NCI-H524 treated with DMSO at 0.1 percent for 48 hours (cell line): ENCODE measurements at regions not wholly inside any gene's neighbourhood (a gene's known extent, or its start where the extent isn't known, plus 50 kb on each side); places are given as distances from the start of the nearest gene placed in this dataset.
"Not testable (repeated sequence)": the region's sequence is repeated elsewhere in the genome, so short reads cannot be mapped to it uniquely, and the experiment has no call there.

Experiments used
- DNase-seq: peaks from one replicate; lab custom pipeline; 2025; lab: John Stamatoyannopoulos, UW

- DNase-seq: no peak
Observed at GRCh38 chr12:9337656-9338055, 129.5 kb upstream of the PZP start.

DNA sequence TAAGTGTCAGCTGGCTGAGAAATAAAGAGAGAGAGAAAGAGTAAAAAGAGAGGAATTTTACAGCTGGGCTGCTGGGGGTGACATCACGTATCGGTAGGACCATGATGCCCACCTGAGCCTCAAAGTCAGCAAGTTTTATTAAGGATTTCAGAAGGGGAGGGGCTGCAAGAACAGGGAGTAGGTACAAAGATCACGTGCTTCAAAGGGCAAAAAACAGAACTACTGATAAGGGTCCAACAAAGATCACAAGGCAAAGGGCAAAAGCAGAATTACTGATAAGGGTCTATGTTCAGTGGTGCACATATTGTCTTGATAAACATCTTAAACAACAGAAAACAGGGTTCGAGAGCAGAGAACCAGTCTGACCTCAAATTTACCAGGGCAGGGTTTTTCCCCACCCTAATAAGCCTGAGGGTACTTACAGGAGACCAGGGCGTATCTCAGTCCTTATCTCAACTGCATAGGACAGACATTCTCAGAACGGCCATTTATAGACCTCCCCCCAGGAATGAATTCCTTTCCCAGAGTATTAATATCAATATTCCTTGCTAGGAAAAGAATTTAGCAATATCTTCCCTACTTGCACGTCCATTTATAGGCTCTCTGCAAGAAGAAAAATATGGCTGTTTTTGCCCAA is 128.3 kb upstream of the PZP start:
- not testable (repeated sequence) for DNase-seq

GRCh38 chr12:9335867-9336266 is 127.7 kb upstream of the PZP start:
- DNase-seq: no peak

DNA sequence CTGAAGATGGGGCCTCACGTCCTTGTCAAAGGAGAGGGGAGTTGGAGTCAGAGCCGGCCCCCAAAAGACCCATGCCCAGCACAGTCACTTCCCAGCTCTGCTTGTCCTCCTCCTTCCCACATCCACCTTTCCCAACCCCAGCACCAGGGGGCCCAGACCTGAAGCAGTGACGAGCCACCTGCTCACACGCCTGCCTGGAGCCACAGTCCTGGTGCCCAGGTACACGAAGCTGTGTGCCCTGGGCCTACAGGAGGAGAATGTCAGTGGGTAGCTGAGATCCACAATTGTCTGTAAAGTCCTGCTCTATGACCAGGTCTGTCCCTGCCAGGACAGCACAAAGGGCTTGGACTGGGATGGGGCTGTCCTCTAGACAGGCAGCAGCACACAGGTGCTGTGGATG is 126.8 kb upstream of the PZP start:
- DNase-seq: no peak

GRCh38 chr12:9334041-9334692 is 126.0 kb upstream of the PZP start:
- DNase-seq: no peak

- no peak for DNase-seq
Observed at GRCh38 chr12:9333161-9333560, 125.0 kb upstream of the PZP start.

DNA sequence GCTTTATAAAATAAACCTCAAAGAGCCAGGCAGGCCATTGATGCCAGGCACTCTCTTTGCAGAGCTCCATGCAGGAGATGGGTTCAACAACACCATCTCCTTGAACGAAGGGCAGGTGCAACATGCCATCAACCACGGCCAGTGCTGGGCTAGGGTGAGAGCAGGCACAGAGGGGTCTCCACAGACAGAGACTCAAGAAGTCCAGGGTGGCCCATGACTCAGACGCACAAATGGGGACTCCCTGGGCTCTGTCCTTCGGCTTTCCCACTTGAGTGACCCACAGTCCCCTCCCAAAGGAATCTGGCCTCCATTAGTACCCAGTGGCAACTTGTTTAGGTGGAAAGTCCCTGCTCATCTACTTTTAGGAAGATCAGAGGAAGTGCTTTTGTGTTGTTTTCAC is 124.4 kb upstream of the PZP start:
- DNase-seq: no peak

DNA sequence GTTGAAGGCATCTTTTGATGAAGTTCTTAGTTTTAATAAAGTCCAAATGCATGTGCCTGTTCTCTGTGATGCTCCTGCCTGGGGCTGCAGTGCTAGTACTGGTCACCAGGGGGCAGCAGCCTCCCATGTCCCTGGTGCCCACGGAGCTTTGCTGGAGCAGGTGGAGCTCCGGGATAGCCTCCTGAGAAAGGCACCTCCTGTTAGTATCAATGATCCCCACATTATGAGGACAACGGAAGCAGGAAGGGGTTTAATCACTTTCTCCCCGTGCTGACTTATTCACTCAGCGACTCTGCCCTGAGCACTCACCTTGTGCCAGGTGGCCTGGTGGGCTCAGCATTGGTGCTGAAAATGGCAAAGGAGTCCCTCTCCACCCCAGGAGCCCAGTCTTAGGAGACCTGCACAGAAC is 123.0 kb upstream of the PZP start:
- no peak for DNase-seq

- no peak for DNase-seq
Observed at GRCh38 chr12:9329019-9329418, 120.8 kb upstream of the PZP start.

GRCh38 chr12:9328065-9328464 is 119.9 kb upstream of the PZP start:
- DNase-seq: no peak

- DNase-seq: no peak
Observed at GRCh38 chr12:9327320-9327719, 119.1 kb upstream of the PZP start.

DNA sequence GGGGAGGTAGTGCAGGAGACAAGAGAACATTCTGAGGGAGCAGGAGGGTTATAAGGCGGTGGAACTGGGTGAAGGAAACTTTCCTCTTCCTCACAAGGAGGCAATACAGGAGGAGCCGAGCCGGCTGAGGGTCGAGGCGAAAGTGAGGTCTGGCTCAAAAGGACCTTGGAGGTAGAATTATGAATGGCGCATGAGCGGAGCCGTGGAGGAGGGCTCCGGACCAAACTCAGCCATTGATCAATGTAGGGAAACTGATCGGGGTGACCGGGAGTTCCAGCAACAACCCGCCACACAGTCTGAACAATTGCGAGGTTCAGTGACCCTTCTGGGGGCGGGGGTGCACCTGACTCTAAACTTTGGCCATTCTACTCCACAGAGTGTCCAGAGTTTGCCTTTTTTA is 118.7 kb upstream of the PZP start:
- DNase-seq: not testable (repeated sequence)

DNA sequence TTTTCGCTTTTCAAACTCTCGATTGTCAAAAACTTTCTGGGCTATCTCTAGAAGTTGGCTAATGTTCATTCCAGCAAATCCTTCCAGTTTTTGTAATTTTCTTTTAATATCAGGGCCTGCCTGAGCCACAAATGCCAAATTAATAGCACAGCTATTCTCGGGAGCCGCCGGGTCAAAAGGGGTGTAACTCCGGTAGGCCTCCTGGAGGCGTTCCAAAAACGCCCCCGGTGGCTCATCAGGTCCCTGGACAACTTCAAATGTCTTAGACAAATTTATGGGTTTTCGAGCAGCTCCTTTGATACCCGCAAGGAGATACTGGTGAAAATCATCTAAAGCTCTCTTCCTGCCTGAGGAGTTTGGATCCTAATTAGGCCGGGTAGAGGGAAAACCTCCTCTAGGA is 117.9 kb upstream of the PZP start:
- no peak for DNase-seq

DNA sequence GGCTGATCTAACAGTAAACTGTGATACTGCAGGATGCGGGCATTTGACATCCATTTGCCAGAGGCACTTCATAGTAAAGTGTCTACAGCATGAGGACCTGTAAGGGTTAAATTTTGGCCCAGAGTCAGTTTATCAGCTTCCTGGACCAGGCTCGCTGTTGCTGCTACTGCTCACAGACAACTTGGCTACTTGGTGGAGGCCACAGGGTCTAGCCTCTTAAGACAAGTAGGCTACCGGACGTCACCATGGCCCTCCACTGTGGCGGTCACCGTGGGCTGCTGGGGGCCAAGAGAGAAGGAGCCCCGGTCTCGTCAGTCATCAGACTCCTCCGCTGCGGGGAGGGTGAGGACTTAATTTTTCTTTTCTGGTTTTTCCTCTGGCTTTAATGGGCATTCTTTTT is 117.3 kb upstream of the PZP start:
- no peak for DNase-seq

- no peak for DNase-seq
Observed at GRCh38 chr12:9324782-9325181, 116.6 kb upstream of the PZP start.

- no peak for DNase-seq
Observed at GRCh38 chr12:9323144-9323681, 115.0 kb upstream of the PZP start.

DNA sequence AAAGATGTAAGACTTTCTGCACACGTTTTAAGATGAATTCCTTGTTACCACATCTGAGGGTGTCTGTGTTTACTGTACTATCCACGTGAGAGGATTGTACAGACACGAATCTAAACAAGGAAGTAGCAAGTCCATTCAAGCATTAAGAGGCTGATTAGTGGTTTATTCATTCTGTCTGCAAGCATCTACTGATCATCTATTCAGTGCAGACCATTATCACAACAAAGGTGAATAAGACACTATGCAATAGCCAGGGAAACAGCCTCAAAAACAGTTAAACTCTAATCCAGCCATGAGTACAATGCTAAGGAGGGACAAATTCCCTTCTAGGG is 111.6 kb upstream of the PZP start:
- no peak for DNase-seq

DNA sequence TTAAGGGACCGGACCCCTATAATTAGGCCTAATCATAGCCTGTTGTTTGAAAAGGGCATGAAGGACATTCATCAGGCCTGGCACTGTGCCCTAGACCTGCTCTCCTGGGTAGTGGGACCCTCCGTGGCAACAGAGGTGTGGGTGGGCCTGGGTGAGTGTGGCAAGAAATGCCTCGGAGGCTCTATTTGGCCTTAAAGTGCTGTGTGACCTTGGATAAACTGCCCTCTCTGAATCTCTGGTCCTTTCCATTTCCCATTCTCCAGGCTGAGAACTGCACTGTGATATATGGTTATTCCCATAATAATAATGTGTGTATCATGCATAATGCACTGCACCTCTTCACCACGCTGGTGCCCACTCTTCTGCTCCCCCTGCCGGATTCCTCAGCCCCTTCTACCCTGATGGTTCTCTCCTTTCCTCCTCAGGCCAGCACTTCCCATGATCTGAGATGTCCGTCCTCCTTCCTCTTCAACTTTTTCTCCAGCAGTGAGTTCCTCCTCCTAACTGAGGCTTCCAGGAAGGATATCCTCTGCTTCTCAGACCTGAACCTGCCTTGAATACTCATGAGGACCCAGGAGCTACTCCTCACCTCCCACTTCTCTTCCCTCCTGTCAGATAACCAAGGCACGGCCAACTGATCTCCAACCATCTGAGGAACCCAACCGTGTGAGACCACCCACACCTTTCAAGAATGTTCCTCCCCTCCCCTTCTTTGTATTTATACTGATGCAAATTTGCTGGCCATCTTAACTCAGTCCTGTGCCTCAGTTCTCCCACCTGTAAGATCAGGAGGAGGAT is 111.0 kb upstream of the PZP start:
- no peak for DNase-seq

DNA sequence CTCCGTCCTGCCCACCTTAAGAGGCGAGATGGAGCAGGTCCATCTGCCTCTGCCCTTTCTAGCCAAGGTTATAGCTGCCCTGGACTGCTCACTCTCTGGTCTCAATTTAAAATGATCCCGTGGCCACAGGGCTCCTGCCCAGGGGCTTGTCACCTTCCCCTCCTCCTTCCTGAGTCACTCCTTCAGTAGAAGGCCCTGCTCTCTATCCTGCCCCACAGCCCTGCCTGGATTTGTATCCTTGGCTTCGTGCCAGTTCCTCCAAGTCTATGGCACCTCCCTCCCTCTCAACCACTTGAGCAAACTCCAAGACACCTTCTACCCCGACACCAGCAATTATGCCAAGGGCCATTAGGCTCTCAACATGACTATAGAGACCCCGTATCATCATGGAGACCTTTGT is 105.3 kb upstream of the PZP start:
- not testable (repeated sequence) for DNase-seq

GRCh38 chr12:9312406-9313392 is 104.5 kb upstream of the PZP start:
- not testable (repeated sequence) for DNase-seq

DNA sequence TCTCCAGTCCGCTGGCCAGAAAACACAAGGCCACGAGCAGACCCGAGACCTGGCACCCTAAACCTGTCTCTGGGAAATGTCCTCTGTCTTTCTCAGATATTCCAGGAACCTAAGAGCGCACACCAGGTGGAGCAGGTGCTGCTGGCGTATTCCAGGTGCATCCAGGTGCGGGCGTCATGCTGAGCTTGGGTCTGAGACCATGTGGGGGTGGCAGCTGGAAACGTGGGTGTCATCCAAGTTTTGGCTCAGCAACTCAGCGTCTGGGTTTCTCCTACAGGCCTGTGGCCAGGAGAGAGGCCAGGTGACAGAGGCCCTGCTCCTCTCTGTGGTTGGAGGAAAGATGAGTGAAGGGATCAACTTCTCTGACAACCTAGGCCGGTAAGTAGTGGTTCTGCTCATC is 103.3 kb upstream of the PZP start:
- not testable (repeated sequence) for DNase-seq

DNA sequence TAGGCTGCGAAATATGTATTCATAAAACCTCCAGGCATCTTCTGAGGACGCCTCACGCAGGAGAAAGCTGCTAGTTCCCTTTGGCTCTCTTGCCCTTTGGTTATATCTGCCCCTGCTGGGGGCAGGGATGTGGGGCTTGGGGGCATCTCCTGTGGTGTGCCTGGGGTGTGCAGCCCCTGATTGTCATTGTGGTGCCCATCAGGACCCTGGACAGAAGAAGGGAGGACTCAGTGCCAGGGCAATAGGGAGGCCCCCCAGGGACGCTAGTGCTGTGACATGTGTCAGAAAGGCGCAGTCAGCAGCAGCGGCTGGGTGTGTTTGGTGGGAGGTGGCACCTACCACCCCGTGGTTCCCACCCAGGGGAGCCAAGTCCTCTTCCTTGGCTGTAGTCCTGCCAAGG is 102.5 kb upstream of the PZP start:
- not testable (repeated sequence) for DNase-seq
